GM18861 (cell line): ENCODE measurements at regions not wholly inside any gene's neighbourhood (a gene's known extent, or its start where the extent isn't known, plus 50 kb on each side); places are given as distances from the start of the nearest gene placed in this dataset.

Experiments used
- ATAC-seq: cut with Tn5 transposase; IDR thresholded peaks from one replicate; pipeline ENCODE4 v1.9.1; 2021; ENCODE audit not compliant: unreplicated experiment

- no peak for ATAC-seq
Observed at GRCh38 chr2:67260343-67261277, 136.5 kb upstream of the ETAA1 start.

- no peak for ATAC-seq
Observed at GRCh38 chr2:67267241-67267640, 129.9 kb upstream of the ETAA1 start.

GRCh38 chr2:67268797-67269196 lies 128.3 kb upstream of the ETAA1 start:
- no peak for ATAC-seq

- no peak for ATAC-seq
Observed at GRCh38 chr2:67272195-67272594, 124.9 kb upstream of the ETAA1 start.

GRCh38 chr2:67277450-67277849 lies 119.7 kb upstream of the ETAA1 start:
- ATAC-seq: no peak

- ATAC-seq: no peak
Observed at GRCh38 chr2:67281101-67281500, 116.0 kb upstream of the ETAA1 start.

- no peak for ATAC-seq
Observed at GRCh38 chr2:67283641-67284040, 113.5 kb upstream of the ETAA1 start.

GRCh38 chr2:67286981-67287759 lies 110.0 kb upstream of the ETAA1 start:
- no peak for ATAC-seq

- ATAC-seq: no peak
Observed at GRCh38 chr2:67289271-67289670, 107.9 kb upstream of the ETAA1 start.

- no peak for ATAC-seq
Observed at GRCh38 chr2:67289921-67290371, 107.2 kb upstream of the ETAA1 start.

GRCh38 chr2:67290451-67291290 lies 106.5 kb upstream of the ETAA1 start:
- ATAC-seq: no peak

- ATAC-seq: no peak
Observed at GRCh38 chr2:67294218-67294617, 102.9 kb upstream of the ETAA1 start.

GRCh38 chr2:67295406-67295805 lies 101.7 kb upstream of the ETAA1 start:
- no peak for ATAC-seq

GRCh38 chr2:67295851-67296250 lies 101.3 kb upstream of the ETAA1 start:
- no peak for ATAC-seq

- no peak for ATAC-seq
Observed at GRCh38 chr2:67304300-67304890, 92.7 kb upstream of the ETAA1 start.

GRCh38 chr2:67309281-67309680 lies 87.9 kb upstream of the ETAA1 start:
- no peak for ATAC-seq

- no peak for ATAC-seq
Observed at GRCh38 chr2:67311536-67311935, 85.6 kb upstream of the ETAA1 start.

- ATAC-seq: no peak
Observed at GRCh38 chr2:67312871-67313270, 84.3 kb upstream of the ETAA1 start.

- no peak for ATAC-seq
Observed at GRCh38 chr2:67313536-67313935, 83.6 kb upstream of the ETAA1 start.

- no peak for ATAC-seq
Observed at GRCh38 chr2:67318031-67318430, 79.1 kb upstream of the ETAA1 start.

- no peak for ATAC-seq
Observed at GRCh38 chr2:67318563-67318962, 78.6 kb upstream of the ETAA1 start.
